Esophagus squamous epithelium (tissue), 4 donors: ENCODE measurements at regions not wholly inside any gene's neighbourhood (a gene's known extent, or its start where the extent isn't known, plus 50 kb on each side); places are given as distances from the start of the nearest gene placed in this dataset.

Experiments
- POLR2A ChIP-seq, 4 donors: fragments of 450-650 bp; IDR thresholded peaks; one replicate each; pipeline ENCODE4 v1.6.1; 2017; ENCODE audit warnings: antibody characterized with exemption in 4 of 4, mild to moderate bottlenecking in 4 of 4, moderate library complexity in 3 of 4
- TF ChIP-seq, protein P1 (sequence below), 6 experiments: fragments of 450-650 bp in 4 of 6; fragments of 200-600 bp in 2 of 6; sonication (generic) in 2 of 6; IDR thresholded peaks; one replicate each; pipeline ENCODE4 v1.5.1; 2016 to 2019; ENCODE audit warnings: antibody characterized with exemption in 6 of 6, mild to moderate bottlenecking in 4 of 6, moderate library complexity in 4 of 6

GRCh38 chr18:49716035-49716434, 97.3 kb downstream of the ACAA2 start:
- TF ChIP-seq, protein P1, sequence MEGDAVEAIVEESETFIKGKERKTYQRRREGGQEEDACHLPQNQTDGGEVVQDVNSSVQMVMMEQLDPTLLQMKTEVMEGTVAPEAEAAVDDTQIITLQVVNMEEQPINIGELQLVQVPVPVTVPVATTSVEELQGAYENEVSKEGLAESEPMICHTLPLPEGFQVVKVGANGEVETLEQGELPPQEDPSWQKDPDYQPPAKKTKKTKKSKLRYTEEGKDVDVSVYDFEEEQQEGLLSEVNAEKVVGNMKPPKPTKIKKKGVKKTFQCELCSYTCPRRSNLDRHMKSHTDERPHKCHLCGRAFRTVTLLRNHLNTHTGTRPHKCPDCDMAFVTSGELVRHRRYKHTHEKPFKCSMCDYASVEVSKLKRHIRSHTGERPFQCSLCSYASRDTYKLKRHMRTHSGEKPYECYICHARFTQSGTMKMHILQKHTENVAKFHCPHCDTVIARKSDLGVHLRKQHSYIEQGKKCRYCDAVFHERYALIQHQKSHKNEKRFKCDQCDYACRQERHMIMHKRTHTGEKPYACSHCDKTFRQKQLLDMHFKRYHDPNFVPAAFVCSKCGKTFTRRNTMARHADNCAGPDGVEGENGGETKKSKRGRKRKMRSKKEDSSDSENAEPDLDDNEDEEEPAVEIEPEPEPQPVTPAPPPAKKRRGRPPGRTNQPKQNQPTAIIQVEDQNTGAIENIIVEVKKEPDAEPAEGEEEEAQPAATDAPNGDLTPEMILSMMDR (IDR thresholded peaks at IDR 0.05) = no peak
- TF ChIP-seq POLR2A (IDR thresholded peaks at IDR 0.05) = no peak
